ENCODE measurements at regions not wholly inside any gene's neighbourhood (a gene's known extent, or its start where the extent isn't known, plus 50 kb on each side); places are given as distances from the start of the nearest gene placed in this dataset.

- DNase-seq = no peak
- H3K9me3 ChIP-seq = no peaks in the 10 kb centered on the region
- no peak overlapping the region for H3K4me3 ChIP-seq
- intact Hi-C loops (cut with DNase I; ENCODE audit: low total_unique reads) = no loop called here
- H3K27me3 ChIP-seq = no peaks in the 10 kb centered on the region
- no peak overlapping the region for H3K27ac ChIP-seq
- H3K4me1 ChIP-seq = peaks cover 0 to 30% (median 12%) of the 10 kb centered on the region in 4 donors
- TF ChIP-seq CTCF (IDR thresholded peaks at IDR 0.05) = no peak
- H3K36me3 ChIP-seq = no peaks in the 10 kb centered on the region
These were observed 130.2 kb upstream of the CCN2 start for GRCh38 chr6:132081338-132081737.

- H3K27ac ChIP-seq = no peak overlapping the region
- DNase-seq = no peak
- no peaks in the 10 kb centered on the region for H3K27me3 ChIP-seq
- H3K9me3 ChIP-seq = no peaks in the 10 kb centered on the region
- intact Hi-C loops (cut with DNase I; ENCODE audit: low total_unique reads) = no loop called here
- TF ChIP-seq CTCF (IDR thresholded peaks at IDR 0.05) = no peak
- peaks cover 0 to 16% (median 2%) of the 10 kb centered on the region in 4 donors for H3K4me1 ChIP-seq
- no peaks in the 10 kb centered on the region for H3K36me3 ChIP-seq
- no peak overlapping the region for H3K4me3 ChIP-seq
These were observed 128.1 kb upstream of the CCN2 start for GRCh38 chr6:132079286-132079685.

- no peak overlapping the region for H3K4me3 ChIP-seq
- no peak for TF ChIP-seq CTCF (IDR thresholded peaks at IDR 0.05)
- peaks cover 0 to 7% (median 0%) of the 10 kb centered on the region in 4 donors for H3K4me1 ChIP-seq
- no peaks in the 10 kb centered on the region for H3K36me3 ChIP-seq
- no peak overlapping the region for H3K27ac ChIP-seq
- no peak for DNase-seq
- no peaks in the 10 kb centered on the region for H3K9me3 ChIP-seq
- H3K27me3 ChIP-seq = no peaks in the 10 kb centered on the region
- intact Hi-C loops (cut with DNase I; ENCODE audit: low total_unique reads) = no loop called here
These were observed 125.3 kb upstream of the CCN2 start for GRCh38 chr6:132076452-132076851.

GRCh38 chr6:132072831-132073230, 121.7 kb upstream of the CCN2 start:
- intact Hi-C loops (cut with DNase I; ENCODE audit: low total_unique reads) = no loop called here
- H3K9me3 ChIP-seq = no peaks in the 10 kb centered on the region
- DNase-seq = no peak
- no peaks in the 10 kb centered on the region for H3K27me3 ChIP-seq
- peaks cover 0 to 7% (median 0%) of the 10 kb centered on the region in 4 donors for H3K4me1 ChIP-seq
- no peak for TF ChIP-seq CTCF (IDR thresholded peaks at IDR 0.05)
- no peak overlapping the region for H3K27ac ChIP-seq
- H3K4me3 ChIP-seq = no peak overlapping the region
- H3K36me3 ChIP-seq = no peaks in the 10 kb centered on the region

- Histone ChIP-seq H3K27me3 (no peaks in the 10 kb centered on the region), H3K9me3 (no peaks in the 10 kb centered on the region), H3K36me3 (no peaks in the 10 kb centered on the region), H3K4me1 (peaks cover 0 to 7% (median 0%) of the 10 kb centered on the region in 4 donors), H3K4me3 (no peak overlapping the region), H3K27ac (no peak overlapping the region)
- DNase-seq = no peak
- intact Hi-C loops (cut with DNase I; ENCODE audit: low total_unique reads) = no loop called here
- no peak for TF ChIP-seq CTCF (IDR thresholded peaks at IDR 0.05)
These were observed 121.1 kb upstream of the CCN2 start for GRCh38 chr6:132072271-132072670.

- no peaks in the 10 kb centered on the region for H3K9me3 ChIP-seq
These were observed 119.2 kb upstream of the CCN2 start for GRCh38 chr6:132070356-132070755.

More at GRCh38 chr6:132070356-132070755, 119.2 kb upstream of the CCN2 start:
- Histone ChIP-seq H3K27me3 (no peaks in the 10 kb centered on the region), H3K4me1 (peaks cover 0 to 7% (median 0%) of the 10 kb centered on the region in 4 donors), H3K36me3 (no peaks in the 10 kb centered on the region), H3K4me3 (no peak overlapping the region), H3K27ac (no peak overlapping the region)
- no peak for TF ChIP-seq CTCF (IDR thresholded peaks at IDR 0.05)
- intact Hi-C loops (cut with DNase I; ENCODE audit: low total_unique reads) = no loop called here
- no peak for DNase-seq

All from tibial artery (tissue), 4 donors.